Hepatocyte (in vitro differentiated cells): ENCODE measurements at regions not wholly inside any gene's neighbourhood (a gene's known extent, or its start where the extent isn't known, plus 50 kb on each side); places are given as distances from the start of the nearest gene placed in this dataset.

Experiments used
- DNase-seq: peaks from one replicate; pipeline ENCODE4 v3.0.0-alpha.2; 2016; ENCODE audit warnings: low spot score
- H2AFZ ChIP-seq: fragments of 200-600 bp; sonication (generic); 2 replicates; pipeline ENCODE4 v1.6.0; 2016; ENCODE audit warnings: antibody characterized with exemption, mild to moderate bottlenecking
- H3K27ac ChIP-seq: fragments of 200-600 bp; sonication (generic); 2 replicates; pipeline ENCODE4 v1.5.1; 2016; ENCODE audit warnings: mild to moderate bottlenecking
- H3K27me3 ChIP-seq: fragments of 200-600 bp; sonication (generic); 2 replicates; pipeline ENCODE4 v1.6.1; 2016
- H3K36me3 ChIP-seq: fragments of 200-600 bp; sonication (generic); replicated peaks from 2 replicates; pipeline ENCODE4 v1.5.1; 2016; ENCODE audit warnings: low read depth; ENCODE audit not compliant: insufficient read depth
- H3K4me1 ChIP-seq: fragments of 200-600 bp; sonication (generic); 2 replicates; pipeline ENCODE4 v1.5.1; 2016; ENCODE audit warnings: mild to moderate bottlenecking, moderate library complexity; ENCODE audit not compliant: insufficient read depth
- H3K4me2 ChIP-seq: fragments of 200-600 bp; sonication (generic); 2 replicates; pipeline ENCODE4 v1.6.0; 2016
- H3K4me3 ChIP-seq: fragments of 200-600 bp; sonication (generic); 2 replicates; pipeline ENCODE4 v1.5.1; 2016; ENCODE audit warnings: mild to moderate bottlenecking
- H3K79me2 ChIP-seq: fragments of 200-600 bp; sonication (generic); 2 replicates; pipeline ENCODE4 v1.6.0; 2017; ENCODE audit warnings: mild to moderate bottlenecking
- H3K9me2 ChIP-seq: fragments of 200-600 bp; sonication (generic); replicated peaks from 2 replicates; pipeline ENCODE4 v1.6.0; 2017; ENCODE audit warnings: mild to moderate bottlenecking; ENCODE audit not compliant: insufficient read depth
- H3K9me3 ChIP-seq: fragments of 200-600 bp; sonication (generic); 2 replicates; pipeline ENCODE4 v1.5.1; 2016; ENCODE audit warnings: low read depth, mild to moderate bottlenecking
- H4K20me1 ChIP-seq: fragments of 200-600 bp; sonication (generic); 2 replicates; pipeline ENCODE4 v1.6.0; 2016; ENCODE audit warnings: mild to moderate bottlenecking; ENCODE audit not compliant: insufficient read depth, poor library complexity, severe bottlenecking
- EZH2 ChIP-seq: fragments of 200-600 bp; sonication (generic); IDR thresholded peaks from 2 replicates; pipeline ENCODE4 v1.6.1; 2016; ENCODE audit warnings: antibody characterized with exemption, mild to moderate bottlenecking, borderline replicate concordance
- EZH2phosphoT487 ChIP-seq: fragments of 200-600 bp; sonication (generic); IDR thresholded peaks from one replicate; pipeline ENCODE4 v1.6.1; 2018; ENCODE audit warnings: antibody characterized with exemption, mild to moderate bottlenecking, low read depth, moderate library complexity; ENCODE audit not compliant: unreplicated experiment, severe bottlenecking
- WGBS: methylation state at CpG from one replicate; pipeline ENCODE4 v1.1.6; 2016; ENCODE audit warnings: low lambda C conversion rate; ENCODE audit errors: missing lambda C conversion rate; 5-methylcytosine and 5-hydroxymethylcytosine counted together
- TF ChIP-seq, protein P1 (sequence below): fragments of 200-600 bp; sonication (generic); IDR thresholded peaks from 2 replicates; pipeline ENCODE4 v1.5.1; 2016; ENCODE audit warnings: antibody characterized with exemption, mild to moderate bottlenecking; ENCODE audit not compliant: poor library complexity

DNA sequence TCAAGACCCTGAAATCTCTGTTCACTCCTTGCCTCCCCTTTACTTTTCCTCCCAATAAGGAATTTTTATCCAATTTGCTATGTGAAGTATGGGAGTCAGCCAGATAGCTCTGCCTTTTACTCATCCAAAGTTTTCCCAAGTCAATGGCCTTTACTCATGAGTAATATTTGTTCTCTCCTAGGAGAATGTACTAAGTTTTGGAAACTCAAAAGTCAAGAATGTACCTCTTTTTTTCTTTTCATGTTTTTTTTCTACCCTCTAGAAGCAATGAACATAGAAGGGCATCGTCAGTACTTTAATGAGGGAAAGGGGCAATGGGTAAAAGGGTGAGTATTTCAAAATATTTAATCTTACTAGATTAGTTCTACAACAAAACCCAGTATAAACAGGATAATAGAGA, 140.2 kb upstream of the SGCD start:
- Histone ChIP-seq H3K4me1 (peaks cover 7% of the 10 kb centered on the region), H3K27ac (no peak overlapping the region), H3K9me2 (no peaks in the 10 kb centered on the region), H2AFZ (no peak overlapping the region), H3K27me3 (no peaks in the 10 kb centered on the region), H3K4me2 (no peak overlapping the region), H3K4me3 (no peak overlapping the region), H3K36me3 (no peaks in the 10 kb centered on the region), H3K79me2 (no peaks in the 10 kb centered on the region), H3K9me3 (no peaks in the 10 kb centered on the region), H4K20me1 (no peaks in the 10 kb centered on the region)
- TF ChIP-seq EZH2phosphoT487 (no peak), EZH2 (no peak)
- TF ChIP-seq, protein P1, sequence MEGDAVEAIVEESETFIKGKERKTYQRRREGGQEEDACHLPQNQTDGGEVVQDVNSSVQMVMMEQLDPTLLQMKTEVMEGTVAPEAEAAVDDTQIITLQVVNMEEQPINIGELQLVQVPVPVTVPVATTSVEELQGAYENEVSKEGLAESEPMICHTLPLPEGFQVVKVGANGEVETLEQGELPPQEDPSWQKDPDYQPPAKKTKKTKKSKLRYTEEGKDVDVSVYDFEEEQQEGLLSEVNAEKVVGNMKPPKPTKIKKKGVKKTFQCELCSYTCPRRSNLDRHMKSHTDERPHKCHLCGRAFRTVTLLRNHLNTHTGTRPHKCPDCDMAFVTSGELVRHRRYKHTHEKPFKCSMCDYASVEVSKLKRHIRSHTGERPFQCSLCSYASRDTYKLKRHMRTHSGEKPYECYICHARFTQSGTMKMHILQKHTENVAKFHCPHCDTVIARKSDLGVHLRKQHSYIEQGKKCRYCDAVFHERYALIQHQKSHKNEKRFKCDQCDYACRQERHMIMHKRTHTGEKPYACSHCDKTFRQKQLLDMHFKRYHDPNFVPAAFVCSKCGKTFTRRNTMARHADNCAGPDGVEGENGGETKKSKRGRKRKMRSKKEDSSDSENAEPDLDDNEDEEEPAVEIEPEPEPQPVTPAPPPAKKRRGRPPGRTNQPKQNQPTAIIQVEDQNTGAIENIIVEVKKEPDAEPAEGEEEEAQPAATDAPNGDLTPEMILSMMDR: no peak
- no peak for DNase-seq
- 62% methylated on average over 1 of the region's 1 CpG for WGBS

GRCh38 chr5:156188016-156188415, 138.9 kb upstream of the SGCD start:
- H3K4me1 ChIP-seq: no peaks in the 10 kb centered on the region
- H3K36me3 ChIP-seq: no peaks in the 10 kb centered on the region
- no peak for DNase-seq
- no peak overlapping the region for H3K4me2 ChIP-seq
- H3K9me3 ChIP-seq: no peaks in the 10 kb centered on the region
- no peak overlapping the region for H3K27ac ChIP-seq
- no peak overlapping the region for H3K4me3 ChIP-seq
- 83% methylated on average over 3 of the region's 3 CpGs for WGBS
- H3K9me2 ChIP-seq: no peaks in the 10 kb centered on the region
- no peaks in the 10 kb centered on the region for H4K20me1 ChIP-seq
- no peak overlapping the region for H2AFZ ChIP-seq
- no peak for TF ChIP-seq EZH2
- TF ChIP-seq, protein P1: no peak
- TF ChIP-seq EZH2phosphoT487: no peak
- no peaks in the 10 kb centered on the region for H3K79me2 ChIP-seq
- no peaks in the 10 kb centered on the region for H3K27me3 ChIP-seq

- Histone ChIP-seq H2AFZ (no peak overlapping the region), H4K20me1 (no peaks in the 10 kb centered on the region), H3K27ac (no peak overlapping the region), H3K4me3 (no peak overlapping the region), H3K9me3 (no peaks in the 10 kb centered on the region), H3K4me1 (no peaks in the 10 kb centered on the region), H3K79me2 (no peaks in the 10 kb centered on the region), H3K36me3 (no peaks in the 10 kb centered on the region), H3K27me3 (no peaks in the 10 kb centered on the region), H3K4me2 (no peak overlapping the region), H3K9me2 (no peaks in the 10 kb centered on the region)
- DNase-seq: no peak
- TF ChIP-seq EZH2phosphoT487 (no peak), EZH2 (no peak)
- TF ChIP-seq, protein P1: no peak
- 93% methylated on average over 4 of the region's 4 CpGs for WGBS
Measured at GRCh38 chr5:156189628-156190027, 137.3 kb upstream of the SGCD start.

GRCh38 chr5:156191547-156191946, 135.4 kb upstream of the SGCD start:
- Histone ChIP-seq H3K4me2 (no peak overlapping the region), H3K79me2 (no peaks in the 10 kb centered on the region), H3K4me3 (no peak overlapping the region), H3K9me3 (no peaks in the 10 kb centered on the region), H2AFZ (no peak overlapping the region), H3K36me3 (no peaks in the 10 kb centered on the region), H3K27me3 (no peaks in the 10 kb centered on the region), H3K27ac (no peak overlapping the region), H3K4me1 (no peaks in the 10 kb centered on the region), H3K9me2 (no peaks in the 10 kb centered on the region), H4K20me1 (no peaks in the 10 kb centered on the region)
- DNase-seq: no peak
- TF ChIP-seq, protein P1: no peak
- TF ChIP-seq EZH2 (no peak), EZH2phosphoT487 (no peak)
- 61% methylated on average over 1 of the region's 1 CpG for WGBS
